ENCODE measurements at regions not wholly inside any gene's neighbourhood (a gene's known extent, or its start where the extent isn't known, plus 50 kb on each side); places are given as distances from the start of the nearest gene placed in this dataset.
A peak's percentile ranks its signal among the peaks of the same experiment; 100 is the strongest.

DNA sequence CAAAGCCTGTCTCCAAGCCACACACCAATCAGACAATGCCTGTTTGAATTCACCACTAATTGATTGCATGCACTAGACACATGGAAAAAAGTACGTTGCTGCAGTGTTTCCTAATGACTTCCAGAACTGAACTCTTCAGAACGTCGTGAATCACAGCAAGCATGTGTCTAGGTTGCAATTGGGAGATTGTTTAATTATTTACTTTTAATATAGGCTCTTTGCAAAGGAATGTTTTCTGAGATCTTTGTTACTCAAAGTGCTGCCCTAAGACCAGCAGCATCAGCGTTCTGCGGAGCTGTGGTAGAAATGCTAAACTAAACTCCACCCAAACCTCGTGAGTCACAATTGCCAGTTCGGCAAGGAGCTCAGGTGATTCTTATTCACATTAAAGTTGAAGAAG, 52.7 kb upstream of the CCDC68 start:
- Histone ChIP-seq H3K4me3 (ENCODE audit: low read depth, low read length) (no peak overlapping the region), H3K27me3 (ENCODE audit: control insufficient read depth, insufficient read depth, low read length) (no peaks in the 10 kb centered on the region), H3K36me3 (ENCODE audit: control insufficient read depth, insufficient read depth, low read length) (no peaks in the 10 kb centered on the region)
- TF ChIP-seq, protein P1, sequence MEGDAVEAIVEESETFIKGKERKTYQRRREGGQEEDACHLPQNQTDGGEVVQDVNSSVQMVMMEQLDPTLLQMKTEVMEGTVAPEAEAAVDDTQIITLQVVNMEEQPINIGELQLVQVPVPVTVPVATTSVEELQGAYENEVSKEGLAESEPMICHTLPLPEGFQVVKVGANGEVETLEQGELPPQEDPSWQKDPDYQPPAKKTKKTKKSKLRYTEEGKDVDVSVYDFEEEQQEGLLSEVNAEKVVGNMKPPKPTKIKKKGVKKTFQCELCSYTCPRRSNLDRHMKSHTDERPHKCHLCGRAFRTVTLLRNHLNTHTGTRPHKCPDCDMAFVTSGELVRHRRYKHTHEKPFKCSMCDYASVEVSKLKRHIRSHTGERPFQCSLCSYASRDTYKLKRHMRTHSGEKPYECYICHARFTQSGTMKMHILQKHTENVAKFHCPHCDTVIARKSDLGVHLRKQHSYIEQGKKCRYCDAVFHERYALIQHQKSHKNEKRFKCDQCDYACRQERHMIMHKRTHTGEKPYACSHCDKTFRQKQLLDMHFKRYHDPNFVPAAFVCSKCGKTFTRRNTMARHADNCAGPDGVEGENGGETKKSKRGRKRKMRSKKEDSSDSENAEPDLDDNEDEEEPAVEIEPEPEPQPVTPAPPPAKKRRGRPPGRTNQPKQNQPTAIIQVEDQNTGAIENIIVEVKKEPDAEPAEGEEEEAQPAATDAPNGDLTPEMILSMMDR (IDR thresholded peaks at IDR 0.05; ENCODE audit: insufficient read depth, low read length, poor library complexity, severe bottlenecking), result no peak
- DNase-seq (ENCODE audit: low read depth), result peak; percentile 80
